ENCODE measurements at regions not wholly inside any gene's neighbourhood (a gene's known extent, or its start where the extent isn't known, plus 50 kb on each side); places are given as distances from the start of the nearest gene placed in this dataset.
"Not testable (repeated sequence)": the region's sequence is repeated elsewhere in the genome, so short reads cannot be mapped to it uniquely, and the experiment has no call there.

DNA sequence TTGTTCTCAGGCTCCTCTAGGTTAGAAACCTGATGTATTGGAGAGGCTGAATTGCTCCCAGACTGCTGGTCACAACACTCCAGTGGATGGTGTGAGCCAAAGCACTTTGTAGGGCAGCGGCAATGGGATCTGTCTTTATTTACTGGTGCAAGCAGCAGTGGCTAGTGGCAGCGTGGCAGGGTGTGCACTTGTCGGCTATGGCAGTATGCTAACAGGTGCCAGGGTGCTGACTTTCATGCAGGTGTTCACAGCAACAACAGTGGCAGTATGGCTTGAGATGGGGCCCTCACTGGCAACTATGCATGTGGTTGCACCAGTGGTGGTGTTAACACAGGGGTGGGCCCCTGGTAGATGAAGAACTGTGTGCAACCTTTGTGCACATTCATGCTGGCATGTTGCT lies 347.8 kb downstream of the DSC3 start:
- Mint-ChIP-seq H3K4me1 (ENCODE audit: low read depth) (no peaks in the 10 kb centered on the region), H3K27me3 (ENCODE audit: low read depth) (no peaks in the 10 kb centered on the region), H3K36me3 (ENCODE audit: low read depth) (no peaks in the 10 kb centered on the region), H3K27ac (no peak overlapping the region), H3K9me3 (ENCODE audit: insufficient read depth) (no peaks in the 10 kb centered on the region), H3K4me3 (no peak overlapping the region)
- CTCF ChIA-PET = no interaction called here
- POLR2A ChIA-PET = no interaction called here
- ATAC-seq = no peak
- DNase-seq = no peak

DNA sequence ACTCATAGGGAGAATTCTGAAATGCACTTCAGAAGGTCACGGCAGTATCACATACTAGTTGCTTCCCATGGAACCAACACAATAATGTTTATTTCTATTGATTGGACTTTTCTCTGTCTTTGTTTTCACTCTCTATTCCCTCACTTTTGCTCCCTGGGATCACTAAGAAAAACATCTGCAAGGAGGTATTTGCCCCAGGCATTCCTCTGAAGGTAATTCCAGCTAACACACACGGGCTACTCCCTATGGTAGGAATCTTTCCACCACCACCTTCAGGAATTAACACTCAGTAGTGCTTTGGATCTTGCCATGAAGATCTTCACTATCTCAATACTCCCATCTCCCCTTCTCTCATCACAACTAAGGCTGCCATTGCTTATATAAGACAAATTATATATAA lies 353.3 kb downstream of the DSC3 start:
- H3K9me3 Mint-ChIP-seq (ENCODE audit: insufficient read depth) = peaks cover 3% of the 10 kb centered on the region
- no peak overlapping the region for H3K27ac Mint-ChIP-seq
- CTCF ChIA-PET = no interaction called here
- no peaks in the 10 kb centered on the region for H3K4me1 Mint-ChIP-seq (ENCODE audit: low read depth)
- no peak overlapping the region for H3K4me3 Mint-ChIP-seq
- ATAC-seq (no peak), DNase-seq (no peak)
- POLR2A ChIA-PET = no interaction called here
- no peaks in the 10 kb centered on the region for H3K36me3 Mint-ChIP-seq (ENCODE audit: low read depth)
- H3K27me3 Mint-ChIP-seq (ENCODE audit: low read depth) = no peaks in the 10 kb centered on the region

DNA sequence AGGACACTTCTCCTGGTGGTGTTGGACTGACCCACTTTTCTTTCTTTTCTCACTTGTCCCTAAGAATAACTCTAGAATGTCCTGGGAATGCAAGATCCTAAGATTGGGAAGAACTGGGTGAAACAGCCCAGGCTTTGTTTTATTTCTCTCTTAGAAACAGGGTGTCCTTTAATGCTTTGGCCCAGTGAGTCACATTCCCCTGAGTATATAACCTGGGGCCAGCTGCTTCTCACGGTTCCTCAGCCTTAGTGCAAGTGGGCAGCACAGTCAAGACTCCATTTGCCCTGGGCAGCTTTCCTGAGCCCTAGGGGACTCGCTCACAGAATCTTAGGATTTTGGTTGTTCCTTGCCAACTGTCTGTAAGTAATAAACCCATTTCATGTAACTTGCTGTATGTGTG lies 355.0 kb downstream of the DSC3 start:
- ChIA-PET CTCF (no interaction called here), POLR2A (no interaction called here)
- no peak for ATAC-seq

DNA sequence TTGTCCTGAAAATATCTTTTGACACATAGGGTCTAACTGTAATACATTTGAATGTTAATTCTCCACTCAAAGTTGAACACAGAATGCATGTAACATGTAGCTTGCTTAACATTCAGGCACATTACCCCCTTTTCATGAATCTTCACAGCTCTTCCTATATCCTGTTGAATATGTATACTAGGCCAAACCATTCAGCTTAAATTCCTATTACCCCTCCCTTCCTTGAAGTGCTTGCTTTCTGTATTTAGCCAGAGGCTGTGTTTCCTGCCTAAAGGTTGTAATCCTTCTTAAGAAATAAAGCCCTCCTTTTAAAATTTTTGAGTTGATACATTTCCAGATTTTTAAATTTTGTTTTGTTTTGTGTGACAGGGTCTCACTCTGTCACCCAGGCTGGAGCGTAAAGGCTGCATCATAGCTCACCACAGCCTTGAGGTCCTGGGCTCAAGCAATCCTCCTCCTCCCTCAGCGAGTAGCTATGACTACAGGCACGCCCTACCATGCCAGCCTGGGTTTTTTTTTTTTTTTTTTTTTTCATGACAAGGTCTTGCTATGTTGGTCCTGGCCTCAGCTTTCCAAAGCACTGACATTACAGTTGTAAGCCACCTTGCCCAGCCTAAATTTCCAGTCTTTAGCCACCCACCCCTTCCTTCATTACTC lies 357.6 kb downstream of the DSC3 start:
- H3K27ac Mint-ChIP-seq = no peak overlapping the region
- peaks cover 6% of the 10 kb centered on the region for H3K9me3 Mint-ChIP-seq (ENCODE audit: insufficient read depth)
- no peak overlapping the region for H3K4me3 Mint-ChIP-seq
- H3K4me1 Mint-ChIP-seq (ENCODE audit: low read depth) = no peaks in the 10 kb centered on the region
- ChIA-PET POLR2A (no interaction called here), CTCF (no interaction called here)
- ATAC-seq (no peak), DNase-seq (no peak)
- H3K27me3 Mint-ChIP-seq (ENCODE audit: low read depth) = no peaks in the 10 kb centered on the region
- no peaks in the 10 kb centered on the region for H3K36me3 Mint-ChIP-seq (ENCODE audit: low read depth)

More for the DNA sequence above, 355.0 kb downstream of the DSC3 start:
- no peaks in the 10 kb centered on the region for H3K4me1 Mint-ChIP-seq (ENCODE audit: low read depth)
- no peak overlapping the region for H3K27ac Mint-ChIP-seq
- H3K4me3 Mint-ChIP-seq = no peak overlapping the region
- DNase-seq = no peak
- H3K36me3 Mint-ChIP-seq (ENCODE audit: low read depth) = no peaks in the 10 kb centered on the region
- peaks cover 6% of the 10 kb centered on the region for H3K9me3 Mint-ChIP-seq (ENCODE audit: insufficient read depth)
- H3K27me3 Mint-ChIP-seq (ENCODE audit: low read depth) = no peaks in the 10 kb centered on the region

DNA sequence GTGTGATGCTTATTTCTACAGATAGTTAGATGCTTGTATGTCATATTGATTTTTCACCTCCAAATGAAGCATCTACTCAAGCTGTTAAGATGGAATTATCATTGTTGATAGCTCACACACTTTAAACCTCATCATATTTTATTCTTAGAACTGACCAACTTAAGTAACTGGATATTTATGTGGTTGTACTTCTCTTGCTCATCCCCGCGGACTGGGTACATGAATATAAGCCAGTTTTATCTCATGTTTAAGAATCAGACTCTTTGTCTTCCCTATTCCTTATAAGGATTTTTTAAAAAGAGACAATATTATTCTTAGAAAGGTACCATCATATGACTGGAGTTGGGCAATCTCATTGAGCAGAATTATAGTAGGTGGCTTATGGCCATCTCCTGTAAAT lies 358.7 kb downstream of the DSC3 start:
- ATAC-seq = no peak
- no peaks in the 10 kb centered on the region for H3K36me3 Mint-ChIP-seq (ENCODE audit: low read depth)
- H3K27ac Mint-ChIP-seq = no peak overlapping the region
- DNase-seq = no peak
- H3K4me1 Mint-ChIP-seq (ENCODE audit: low read depth) = no peaks in the 10 kb centered on the region
- peaks cover 6% of the 10 kb centered on the region for H3K9me3 Mint-ChIP-seq (ENCODE audit: insufficient read depth)
- H3K27me3 Mint-ChIP-seq (ENCODE audit: low read depth) = no peaks in the 10 kb centered on the region
- H3K4me3 Mint-ChIP-seq = no peak overlapping the region
- ChIA-PET POLR2A (no interaction called here), CTCF (no interaction called here)

DNA sequence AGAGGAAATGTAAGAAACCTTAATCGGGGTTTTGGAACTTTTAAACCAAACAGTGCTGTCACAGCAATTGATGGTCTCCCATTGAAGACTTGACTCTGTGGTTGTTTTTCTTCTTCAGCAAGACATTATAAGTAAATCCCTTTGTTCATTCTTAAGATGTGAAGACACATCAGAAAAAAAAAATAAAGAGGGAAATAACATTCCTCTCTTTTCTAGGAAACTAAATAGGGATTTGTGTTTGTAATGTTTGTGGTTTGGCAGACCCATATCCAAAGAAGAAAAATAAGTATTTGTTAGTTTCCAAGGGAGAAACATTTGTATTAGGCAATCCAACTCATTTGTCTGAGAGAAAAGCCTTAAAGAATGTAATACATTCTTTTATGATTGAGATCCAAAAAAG lies 359.9 kb downstream of the DSC3 start:
- peaks cover 6% of the 10 kb centered on the region for H3K9me3 Mint-ChIP-seq (ENCODE audit: insufficient read depth)
- no peak overlapping the region for H3K27ac Mint-ChIP-seq
- no peaks in the 10 kb centered on the region for H3K36me3 Mint-ChIP-seq (ENCODE audit: low read depth)
- ChIA-PET CTCF (no interaction called here), POLR2A (no interaction called here)
- no peak overlapping the region for H3K4me3 Mint-ChIP-seq
- DNase-seq = no peak
- no peaks in the 10 kb centered on the region for H3K27me3 Mint-ChIP-seq (ENCODE audit: low read depth)
- ATAC-seq = no peak
- H3K4me1 Mint-ChIP-seq (ENCODE audit: low read depth) = no peaks in the 10 kb centered on the region

DNA sequence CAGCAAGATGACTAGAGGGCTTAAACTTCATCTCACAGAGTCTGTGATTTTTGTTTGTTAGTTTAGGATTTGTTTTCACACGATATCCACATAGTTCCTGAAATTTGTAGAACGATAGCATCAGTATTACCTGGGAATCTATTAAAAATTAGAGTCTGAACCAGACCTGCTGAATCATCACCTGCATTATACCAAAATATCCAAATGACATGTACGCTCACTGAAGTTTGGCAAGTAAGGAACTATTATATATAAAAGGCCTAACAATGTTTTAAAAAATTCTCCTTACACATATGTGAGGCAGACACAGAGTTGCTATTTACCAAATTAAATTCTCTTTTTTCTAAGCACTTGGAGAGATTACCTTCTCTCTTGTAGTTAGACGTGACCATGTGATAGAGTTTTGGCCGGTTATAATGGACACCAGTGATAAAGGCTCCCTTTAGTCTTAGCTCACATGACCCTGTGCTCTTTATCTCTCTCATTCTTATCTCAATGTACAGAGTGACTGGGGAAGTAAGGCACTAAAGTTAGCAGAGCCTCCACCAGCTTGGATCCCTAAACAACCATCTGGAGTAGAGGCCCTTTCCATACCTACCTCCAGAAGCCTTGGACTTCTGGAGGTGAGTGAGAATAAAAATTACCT lies 363.1 kb downstream of the DSC3 start:
- Mint-ChIP-seq H3K9me3 (ENCODE audit: insufficient read depth) (peaks cover 6% of the 10 kb centered on the region), H3K4me3 (no peak overlapping the region), H3K4me1 (ENCODE audit: low read depth) (no peaks in the 10 kb centered on the region), H3K36me3 (ENCODE audit: low read depth) (no peaks in the 10 kb centered on the region), H3K27me3 (ENCODE audit: low read depth) (no peaks in the 10 kb centered on the region), H3K27ac (no peak overlapping the region)
- ATAC-seq (no peak), DNase-seq (no peak)
- ChIA-PET CTCF (no interaction called here), POLR2A (no interaction called here)

DNA sequence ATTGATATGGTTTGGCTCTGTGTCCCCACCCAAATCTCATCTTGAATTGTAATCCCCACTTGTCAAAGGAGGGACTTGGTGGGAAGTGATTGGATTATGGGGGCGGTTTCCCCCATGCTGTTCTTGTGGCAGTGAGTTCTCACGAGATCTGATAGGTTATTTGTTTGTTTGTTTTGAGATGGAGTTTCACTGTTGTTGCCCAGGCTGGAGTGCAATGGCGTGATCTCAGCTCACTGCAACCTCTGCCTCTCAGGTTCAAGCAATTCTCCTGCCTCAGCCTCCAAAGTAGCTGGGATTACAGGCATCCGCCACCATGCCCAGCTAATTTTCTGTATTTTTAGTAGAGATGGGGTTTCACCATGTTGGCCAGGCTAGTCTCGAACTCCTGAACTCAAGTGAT lies 364.7 kb downstream of the DSC3 start:
- ATAC-seq, CTCF ChIA-PET: not testable (repeated sequence)

DNA sequence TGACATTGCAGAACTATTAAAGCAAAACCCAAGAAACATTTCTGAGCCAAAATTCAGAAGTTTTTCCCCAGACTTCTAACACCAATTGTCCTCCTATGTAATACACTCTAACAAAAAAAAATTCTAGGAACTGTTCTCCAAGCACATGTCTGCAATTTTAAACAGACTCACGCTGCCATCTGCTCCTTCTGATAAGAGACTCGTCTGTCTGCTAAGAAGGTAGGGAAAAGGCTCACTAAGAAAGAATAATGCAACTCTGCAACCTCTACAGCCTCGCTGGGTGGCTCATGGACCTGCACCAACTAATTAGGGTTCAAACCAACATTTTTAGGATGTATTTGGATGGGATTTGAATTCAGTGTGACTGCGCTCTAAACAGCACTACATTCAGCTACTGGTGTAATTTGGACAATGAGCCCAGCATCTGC lies 366.5 kb downstream of the DSC3 start:
- no peak for ATAC-seq
- H3K9me3 Mint-ChIP-seq (ENCODE audit: insufficient read depth) = peaks cover 6% of the 10 kb centered on the region
- CTCF ChIA-PET = no interaction called here
- no peaks in the 10 kb centered on the region for H3K36me3 Mint-ChIP-seq (ENCODE audit: low read depth)
- no peak overlapping the region for H3K27ac Mint-ChIP-seq
- no peaks in the 10 kb centered on the region for H3K4me1 Mint-ChIP-seq (ENCODE audit: low read depth)
- no peak for DNase-seq
- no peaks in the 10 kb centered on the region for H3K27me3 Mint-ChIP-seq (ENCODE audit: low read depth)
- no peak overlapping the region for H3K4me3 Mint-ChIP-seq
- POLR2A ChIA-PET = no interaction called here

More for the DNA sequence above, 364.7 kb downstream of the DSC3 start:
- H3K27ac Mint-ChIP-seq; H3K36me3 Mint-ChIP-seq (ENCODE audit: low read depth); H3K27me3 Mint-ChIP-seq (ENCODE audit: low read depth); H3K4me1 Mint-ChIP-seq (ENCODE audit: low read depth); H3K9me3 Mint-ChIP-seq (ENCODE audit: insufficient read depth); H3K4me3 Mint-ChIP-seq; POLR2A ChIA-PET; DNase-seq: not testable (repeated sequence)

DNA sequence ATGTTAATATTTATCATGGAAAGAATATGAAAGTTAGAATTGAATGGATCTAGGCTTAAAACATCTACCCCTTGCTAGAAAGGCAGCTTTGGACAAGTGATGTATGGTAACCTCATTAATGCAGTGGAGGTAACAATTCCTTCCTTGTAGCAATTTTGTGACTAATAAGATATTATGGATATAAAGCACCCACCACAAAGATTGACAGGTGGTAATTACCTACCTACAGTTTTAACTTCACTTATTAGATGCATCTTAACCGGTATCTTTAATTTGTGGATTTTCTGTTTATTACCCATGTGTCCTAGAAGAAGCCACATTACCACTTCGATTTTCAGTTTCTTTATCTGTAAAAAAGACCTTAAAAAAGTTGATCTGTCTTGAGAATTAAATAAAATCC lies 367.0 kb downstream of the DSC3 start:
- POLR2A ChIA-PET = no interaction called here
- DNase-seq (no peak), ATAC-seq (no peak)
- no peak overlapping the region for H3K27ac Mint-ChIP-seq
- H3K36me3 Mint-ChIP-seq (ENCODE audit: low read depth) = no peaks in the 10 kb centered on the region
- no peak overlapping the region for H3K4me3 Mint-ChIP-seq
- CTCF ChIA-PET = no interaction called here
- peaks cover 6% of the 10 kb centered on the region for H3K9me3 Mint-ChIP-seq (ENCODE audit: insufficient read depth)
- H3K27me3 Mint-ChIP-seq (ENCODE audit: low read depth) = no peaks in the 10 kb centered on the region
- no peaks in the 10 kb centered on the region for H3K4me1 Mint-ChIP-seq (ENCODE audit: low read depth)

DNA sequence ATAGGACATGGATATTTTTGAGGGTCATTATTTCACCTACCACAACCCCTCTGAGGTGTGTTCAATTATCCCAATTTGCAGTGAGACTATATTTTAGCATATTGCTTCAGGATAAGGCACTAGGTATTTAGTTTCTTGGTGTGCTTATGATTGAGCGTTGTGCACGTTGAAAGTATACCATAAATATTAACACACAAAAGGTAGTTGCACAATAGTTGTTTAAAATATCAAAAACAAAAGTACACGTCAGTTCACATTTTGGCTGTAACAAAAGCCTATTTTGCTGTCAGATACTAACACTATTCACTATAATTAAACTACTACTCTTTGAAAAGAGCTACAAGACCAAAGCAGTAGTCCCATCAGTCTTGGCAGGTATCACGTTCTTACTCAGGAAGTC lies 367.5 kb downstream of the DSC3 start:
- Mint-ChIP-seq H3K4me3 (no peak overlapping the region), H3K36me3 (ENCODE audit: low read depth) (no peaks in the 10 kb centered on the region), H3K9me3 (ENCODE audit: insufficient read depth) (peaks cover 6% of the 10 kb centered on the region), H3K27me3 (ENCODE audit: low read depth) (no peaks in the 10 kb centered on the region), H3K4me1 (ENCODE audit: low read depth) (no peaks in the 10 kb centered on the region), H3K27ac (no peak overlapping the region)
- ATAC-seq (no peak), DNase-seq (no peak)
- CTCF ChIA-PET = no interaction called here
- POLR2A ChIA-PET = no interaction called here

DNA sequence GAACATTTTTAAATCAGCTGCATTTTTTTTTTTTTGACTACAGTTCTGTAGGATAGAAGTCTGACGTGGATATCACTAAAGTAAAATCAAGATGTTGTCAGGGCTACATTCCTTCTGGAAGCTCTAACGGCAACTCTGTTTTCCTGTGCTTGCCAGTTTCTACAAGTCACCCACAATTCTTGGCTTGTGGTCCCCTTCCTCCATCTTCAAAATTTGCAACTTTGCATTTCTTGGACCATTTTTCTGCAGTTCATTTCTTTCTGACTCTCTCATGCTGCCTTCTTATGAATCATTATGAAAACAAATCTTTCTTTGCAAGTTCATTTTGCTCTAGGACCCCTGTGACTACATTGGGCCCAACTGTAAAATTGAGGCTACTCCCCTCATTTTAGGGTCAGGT lies 367.9 kb downstream of the DSC3 start:
- no peak for ATAC-seq
- Mint-ChIP-seq H3K4me3 (no peak overlapping the region), H3K9me3 (ENCODE audit: insufficient read depth) (peaks cover 6% of the 10 kb centered on the region)

DNA sequence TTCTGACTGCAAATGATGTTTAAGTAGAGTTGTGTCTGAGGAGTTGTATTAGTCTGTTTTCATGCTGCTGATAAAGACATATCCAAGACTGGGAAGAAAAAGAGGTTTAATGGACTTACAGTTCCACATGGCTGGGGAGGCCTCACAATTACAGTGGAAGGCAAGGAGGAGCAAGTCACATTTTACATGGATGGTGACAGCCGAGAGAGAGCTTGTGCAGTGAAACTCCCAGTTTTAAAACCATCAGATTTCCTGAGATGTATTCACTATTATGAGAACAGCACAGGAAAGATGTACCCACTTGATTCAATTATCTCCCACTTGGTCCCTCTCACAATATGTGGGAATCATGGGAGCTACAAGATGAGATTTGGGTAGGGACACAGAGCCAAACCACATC lies 370.1 kb downstream of the DSC3 start:
- H3K27me3 Mint-ChIP-seq (ENCODE audit: low read depth); H3K27ac Mint-ChIP-seq; H3K9me3 Mint-ChIP-seq (ENCODE audit: insufficient read depth); H3K36me3 Mint-ChIP-seq (ENCODE audit: low read depth); H3K4me1 Mint-ChIP-seq (ENCODE audit: low read depth); POLR2A ChIA-PET; H3K4me3 Mint-ChIP-seq; DNase-seq; CTCF ChIA-PET; ATAC-seq: not testable (repeated sequence)

More for the DNA sequence above, 367.9 kb downstream of the DSC3 start:
- ChIA-PET CTCF (no interaction called here), POLR2A (no interaction called here)
- Mint-ChIP-seq H3K36me3 (ENCODE audit: low read depth) (no peaks in the 10 kb centered on the region), H3K4me1 (ENCODE audit: low read depth) (no peaks in the 10 kb centered on the region), H3K27ac (no peak overlapping the region), H3K27me3 (ENCODE audit: low read depth) (no peaks in the 10 kb centered on the region)
- DNase-seq = no peak

All from activated CD8-positive, alpha-beta T cell treated with anti-CD3 and anti-CD28 coated beads, Interleukin-2, amount 10 ng/mL, durations not matched to agents 7 days and 5 days (primary cell).